ENCODE measurements at regions not wholly inside any gene's neighbourhood (a gene's known extent, or its start where the extent isn't known, plus 50 kb on each side); places are given as distances from the start of the nearest gene placed in this dataset.
"Not testable (repeated sequence)": the region's sequence is repeated elsewhere in the genome, so short reads cannot be mapped to it uniquely, and the experiment has no call there.

- intact Hi-C loops (cut with DNase I), result no loop called here
- Histone ChIP-seq H3K27ac (no peak overlapping the region), H3K27me3 (no peaks in the 10 kb centered on the region), H3K9me3 (no peaks in the 10 kb centered on the region), H3K4me1 (no peaks in the 10 kb centered on the region), H3K36me3 (no peaks in the 10 kb centered on the region), H3K4me3 (no peak overlapping the region)
- no peak for TF ChIP-seq CTCF (IDR thresholded peaks at IDR 0.05)
- DNase-seq (ENCODE audit: low spot score in 2 of 2), result no peak
Measured at GRCh38 chr6:134622382-134623173, 304.7 kb upstream of the SGK1 start.

- H3K36me3 ChIP-seq, result no peaks in the 10 kb centered on the region
- H3K27ac ChIP-seq, result no peak overlapping the region
- intact Hi-C loops (cut with DNase I), result no loop called here
- H3K9me3 ChIP-seq, result no peaks in the 10 kb centered on the region
- no peaks in the 10 kb centered on the region for H3K27me3 ChIP-seq
- no peak for TF ChIP-seq CTCF (IDR thresholded peaks at IDR 0.05)
- no peak for DNase-seq (ENCODE audit: low spot score in 2 of 2)
- H3K4me3 ChIP-seq, result no peak overlapping the region
- no peaks in the 10 kb centered on the region for H3K4me1 ChIP-seq
Measured at GRCh38 chr6:134621858-134622257, 303.9 kb upstream of the SGK1 start.

GRCh38 chr6:134619789-134620188 is 301.9 kb upstream of the SGK1 start:
- no peak for TF ChIP-seq CTCF (IDR thresholded peaks at IDR 0.05)
- H3K4me1 ChIP-seq, result no peaks in the 10 kb centered on the region
- H3K27ac ChIP-seq, result no peak overlapping the region
- DNase-seq (ENCODE audit: low spot score in 2 of 2), result no peak
- H3K4me3 ChIP-seq, result no peak overlapping the region
- no peaks in the 10 kb centered on the region for H3K27me3 ChIP-seq
- H3K9me3 ChIP-seq, result no peaks in the 10 kb centered on the region
- H3K36me3 ChIP-seq, result no peaks in the 10 kb centered on the region
- intact Hi-C loops (cut with DNase I), result no loop called here

- no peak for TF ChIP-seq CTCF (IDR thresholded peaks at IDR 0.05)
- H3K27ac ChIP-seq, result no peak overlapping the region
- H3K9me3 ChIP-seq, result no peaks in the 10 kb centered on the region
- DNase-seq (ENCODE audit: low spot score in 2 of 2), result no peak
- no peaks in the 10 kb centered on the region for H3K4me1 ChIP-seq
- H3K27me3 ChIP-seq, result no peaks in the 10 kb centered on the region
- no peaks in the 10 kb centered on the region for H3K36me3 ChIP-seq
- H3K4me3 ChIP-seq, result no peak overlapping the region
- intact Hi-C loops (cut with DNase I), result no loop called here
Measured at GRCh38 chr6:134619077-134619476, 301.2 kb upstream of the SGK1 start.

GRCh38 chr6:134614606-134615485 is 296.9 kb upstream of the SGK1 start:
- Histone ChIP-seq H3K36me3 (no peaks in the 10 kb centered on the region), H3K27ac (no peak overlapping the region), H3K4me3 (no peak overlapping the region), H3K9me3 (no peaks in the 10 kb centered on the region), H3K4me1 (no peaks in the 10 kb centered on the region), H3K27me3 (no peaks in the 10 kb centered on the region)
- TF ChIP-seq CTCF (IDR thresholded peaks at IDR 0.05), result no peak
- intact Hi-C loops (cut with DNase I), result no loop called here
- DNase-seq (ENCODE audit: low spot score in 2 of 2), result no peak

- H3K27ac ChIP-seq; H3K9me3 ChIP-seq; DNase-seq (ENCODE audit: low spot score in 2 of 2); intact Hi-C loops (cut with DNase I); H3K36me3 ChIP-seq; H3K27me3 ChIP-seq; H3K4me1 ChIP-seq; H3K4me3 ChIP-seq: not testable (repeated sequence)
Measured at GRCh38 chr6:134612128-134612527, 294.2 kb upstream of the SGK1 start.

Data from ascending aorta (tissue), 2 donors.